Mucosa of gallbladder (tissue), 1 donor: ENCODE measurements at regions not wholly inside any gene's neighbourhood (a gene's known extent, or its start where the extent isn't known, plus 50 kb on each side); places are given as distances from the start of the nearest gene placed in this dataset.
"Not testable (repeated sequence)": the region's sequence is repeated elsewhere in the genome, so short reads cannot be mapped to it uniquely, and the experiment has no call there.

Experiments used
- DNase-seq: peaks from one replicate; pipeline ENCODE4 v3.0.0-alpha.2; 2020; ENCODE audit warnings: low spot score
- donor health status: DM: no; HTN: no; CAD: no.

DNA sequence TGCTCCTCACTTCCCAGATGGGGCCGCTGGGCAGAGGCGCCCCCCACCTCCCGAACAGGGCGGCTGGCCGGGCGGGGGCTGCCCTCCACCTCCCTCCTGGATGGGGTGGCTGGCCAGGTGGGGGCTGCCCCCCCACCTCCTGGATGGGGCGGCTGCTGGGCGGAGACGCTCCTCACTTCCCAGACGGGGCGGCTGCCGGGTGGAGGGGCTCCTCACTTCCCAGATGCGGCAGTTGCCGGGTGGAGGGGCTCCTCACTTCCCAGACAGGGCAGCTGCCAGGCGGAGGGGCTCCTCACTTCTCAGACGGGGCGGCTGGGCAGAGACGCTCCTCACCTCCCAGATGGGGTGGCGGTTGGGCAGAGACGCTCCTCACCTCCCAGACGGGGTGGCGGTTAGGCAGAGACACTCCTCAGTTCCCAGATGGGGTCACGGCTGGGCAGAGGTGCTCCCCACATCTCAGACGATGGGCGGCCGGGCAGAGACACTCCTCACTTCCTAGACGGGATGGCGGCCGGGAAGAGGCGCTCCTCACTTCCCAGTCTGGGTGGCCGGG is 428.8 kb downstream of the FGF13 start:
- not testable (repeated sequence) for DNase-seq

DNA sequence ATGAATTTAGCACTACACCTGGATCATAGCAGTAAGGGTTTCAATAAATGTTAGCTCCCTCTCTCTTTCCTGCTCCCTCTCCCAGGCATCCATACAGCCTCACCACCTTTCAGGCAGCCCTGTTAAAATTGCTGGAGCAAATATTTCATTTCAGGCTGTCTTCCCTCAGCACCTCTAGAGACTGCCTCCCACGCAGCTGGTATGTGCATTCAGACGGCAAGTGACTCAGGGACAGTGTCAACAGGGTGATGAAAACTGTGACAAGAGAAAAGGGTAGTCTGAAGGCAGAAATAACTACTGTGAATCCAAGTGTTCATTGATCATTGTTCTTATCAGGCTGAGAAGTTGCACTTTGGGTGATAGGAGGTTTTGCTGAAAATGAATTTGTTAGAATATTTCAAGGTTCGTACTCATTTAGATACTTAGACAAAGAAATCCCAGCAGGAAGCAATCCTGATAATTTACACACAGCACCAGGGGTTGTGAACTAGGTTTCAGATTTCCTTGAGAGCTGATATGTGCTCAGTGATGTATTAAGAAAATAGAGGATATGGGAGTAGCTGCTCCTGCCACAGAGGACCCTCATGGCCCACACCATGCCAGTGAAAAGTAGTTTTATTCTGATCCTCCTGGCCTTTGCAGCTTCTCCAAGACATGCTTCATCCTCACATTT is 424.2 kb downstream of the FGF13 start:
- no peak for DNase-seq

DNA sequence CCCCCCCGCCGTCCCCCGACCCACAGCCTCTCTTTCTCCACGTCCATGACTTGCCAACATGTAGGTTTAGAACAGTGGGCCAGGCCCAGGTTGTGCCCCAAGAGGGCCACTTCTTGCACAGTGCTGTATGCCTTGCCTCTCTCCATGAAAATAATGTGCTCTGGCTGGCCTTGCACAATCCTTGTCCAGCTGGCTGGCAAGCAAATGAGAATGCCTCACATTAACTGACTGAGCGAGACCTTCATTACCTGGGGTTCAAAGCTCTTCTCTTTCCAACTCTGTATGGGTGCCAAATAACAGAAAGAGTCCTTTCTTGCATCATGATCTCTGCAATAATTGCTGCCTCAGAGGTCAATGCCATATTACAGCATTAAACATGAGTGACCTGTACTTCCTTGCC is 416.6 kb downstream of the FGF13 start:
- DNase-seq, result no peak

DNA sequence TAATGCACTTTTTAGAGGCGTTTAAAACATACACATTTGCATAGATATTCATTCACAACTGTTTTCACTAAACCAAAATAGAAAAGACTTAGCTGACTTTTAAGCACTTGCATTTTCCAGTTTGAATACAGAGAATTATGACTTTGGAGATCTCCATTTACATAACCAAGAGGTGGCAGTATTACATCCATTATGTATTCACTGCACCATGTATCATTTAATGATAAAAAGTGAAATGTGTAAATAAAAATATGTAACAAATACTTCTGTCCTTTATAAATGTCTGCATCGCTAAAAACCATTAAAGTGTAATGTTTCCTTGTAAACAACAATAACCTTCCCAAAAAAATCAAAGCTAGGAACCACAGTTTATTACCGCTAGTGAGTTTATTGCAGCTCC is 413.2 kb downstream of the FGF13 start:
- no peak for DNase-seq

DNA sequence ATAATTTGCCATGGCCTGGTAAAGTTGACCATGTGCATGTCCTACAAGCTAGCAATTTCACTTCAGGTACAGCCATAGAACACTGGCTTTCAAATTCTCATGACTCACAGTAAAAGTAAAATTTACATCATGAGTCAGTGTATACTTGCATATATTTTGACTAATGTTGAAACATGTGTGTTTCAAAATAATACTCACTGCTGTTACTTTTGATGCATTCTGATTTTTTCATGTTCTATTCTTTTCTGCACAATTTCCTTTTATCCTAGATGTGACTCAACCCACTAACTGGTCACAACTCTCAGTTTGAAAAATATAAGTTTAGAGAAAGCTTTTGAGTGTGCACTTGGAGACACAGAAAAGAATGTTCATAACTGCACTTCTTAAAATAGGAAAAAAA is 365.7 kb downstream of the FGF13 start:
- no peak for DNase-seq

DNA sequence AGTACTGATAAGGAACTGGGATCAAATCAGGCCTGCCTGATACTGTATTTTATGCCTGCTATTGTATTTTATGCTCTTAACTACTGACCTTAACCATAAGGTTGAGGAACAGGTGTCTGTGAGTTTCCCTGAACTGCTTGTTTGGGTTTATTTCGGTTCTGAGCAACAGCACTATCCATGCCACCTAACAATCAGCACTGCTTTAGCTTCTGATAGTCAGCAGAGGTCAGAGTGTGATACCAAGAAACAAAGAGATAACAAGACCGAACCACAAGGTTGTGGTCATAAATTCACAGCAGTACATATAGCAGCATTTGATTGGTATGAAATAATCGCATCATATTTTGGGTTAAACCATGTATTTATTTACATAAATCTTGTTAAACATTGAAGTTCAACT is 362.2 kb downstream of the FGF13 start:
- no peak for DNase-seq

DNA sequence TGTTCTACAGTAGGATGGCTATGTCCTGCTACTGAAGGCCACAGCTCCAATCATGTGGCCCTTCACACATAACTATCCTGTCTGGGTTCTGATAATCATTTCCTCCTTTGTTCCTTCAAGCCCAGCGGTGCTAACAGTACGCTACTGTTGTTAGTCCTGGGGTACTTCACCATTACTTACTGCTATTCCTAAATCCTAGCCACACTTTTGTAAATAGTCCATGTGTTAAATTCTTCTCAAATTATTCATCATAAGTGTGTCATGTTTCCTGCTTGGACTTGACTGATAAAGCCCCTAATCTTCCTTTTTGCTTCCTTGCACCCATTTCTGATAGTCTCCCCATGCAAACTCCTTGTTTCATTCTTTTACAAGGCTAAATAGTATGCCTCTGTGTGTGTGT is 332.6 kb downstream of the FGF13 start:
- DNase-seq, result no peak

DNA sequence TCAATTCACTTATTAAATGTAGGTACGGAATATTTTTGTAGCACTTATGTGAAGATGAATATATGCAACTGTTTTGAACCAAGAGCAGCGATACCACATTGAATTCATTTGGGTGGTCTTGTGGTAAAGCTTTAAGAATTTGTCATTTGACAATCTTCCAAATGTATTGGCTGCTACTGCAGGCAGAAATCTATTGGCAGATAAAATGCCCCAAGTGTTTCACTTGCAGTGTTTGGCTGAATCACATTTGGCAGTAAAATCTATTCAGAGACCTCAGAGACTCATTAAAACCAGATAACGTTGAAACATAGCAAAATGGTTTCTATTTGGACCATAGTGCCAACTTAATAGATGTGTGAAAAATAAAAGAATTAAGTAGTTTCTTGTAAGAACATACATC is 303.4 kb downstream of the FGF13 start:
- no peak for DNase-seq

DNA sequence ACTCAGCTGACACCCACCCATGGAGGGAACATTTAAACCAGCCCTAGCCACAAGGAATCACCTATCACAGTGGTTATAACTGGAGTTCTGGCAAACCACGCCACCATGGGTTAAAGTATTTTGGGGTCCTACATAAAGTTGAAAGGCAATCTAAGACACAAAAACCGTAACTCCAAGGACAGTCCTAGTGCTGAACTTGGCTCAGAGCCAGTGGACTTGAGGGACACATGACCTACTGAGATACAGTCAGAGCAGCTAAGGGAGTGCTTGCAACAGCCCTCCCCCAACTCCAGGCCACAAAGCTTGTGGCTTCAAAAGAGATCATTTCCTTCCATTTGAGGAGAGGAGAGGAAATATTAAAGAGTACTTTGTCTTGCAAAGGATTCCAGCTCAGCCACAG is 300.5 kb downstream of the FGF13 start:
- no peak for DNase-seq
